Mesodermal cell (in vitro differentiated cells): ENCODE measurements at regions not wholly inside any gene's neighbourhood (a gene's known extent, or its start where the extent isn't known, plus 50 kb on each side); places are given as distances from the start of the nearest gene placed in this dataset.

Source experiments
- H3K27ac ChIP-seq: 2 replicates; pipeline ENCODE4 v1.7.0; 2013; ENCODE audit warnings: mild to moderate bottlenecking, low read depth, low read length, moderate library complexity; ENCODE audit not compliant: severe bottlenecking
- H3K36me3 ChIP-seq: 2 replicates; pipeline ENCODE4 v1.7.1; 2013; ENCODE audit warnings: mild to moderate bottlenecking, low read length, moderate library complexity; ENCODE audit not compliant: control insufficient read depth, insufficient read depth
- H3K4me1 ChIP-seq: one replicate; pipeline ENCODE4 v1.7.1; 2013; ENCODE audit warnings: mild to moderate bottlenecking, low read length; ENCODE audit not compliant: insufficient read depth, control insufficient read depth, poor library complexity, severe bottlenecking
- H3K4me3 ChIP-seq: 2 replicates; pipeline ENCODE4 v1.7.0; 2013; ENCODE audit warnings: low read length, control low read depth, mild to moderate bottlenecking; ENCODE audit not compliant: insufficient read depth, poor library complexity, severe bottlenecking; ENCODE audit errors: extremely low read depth
- H3K9me3 ChIP-seq: 2 replicates; pipeline ENCODE4 v1.7.1; 2013; ENCODE audit warnings: mild to moderate bottlenecking, low read length, moderate library complexity; ENCODE audit not compliant: control insufficient read depth
- WGBS, 2 experiments: methylation state at CpG; one replicate each; pipeline ENCODE4 v1.1.5; 2013; ENCODE audit warnings: missing lambda C conversion rate in 2 of 2; ENCODE audit not compliant: insufficient coverage in 2 of 2; 5-methylcytosine and 5-hydroxymethylcytosine counted together

DNA sequence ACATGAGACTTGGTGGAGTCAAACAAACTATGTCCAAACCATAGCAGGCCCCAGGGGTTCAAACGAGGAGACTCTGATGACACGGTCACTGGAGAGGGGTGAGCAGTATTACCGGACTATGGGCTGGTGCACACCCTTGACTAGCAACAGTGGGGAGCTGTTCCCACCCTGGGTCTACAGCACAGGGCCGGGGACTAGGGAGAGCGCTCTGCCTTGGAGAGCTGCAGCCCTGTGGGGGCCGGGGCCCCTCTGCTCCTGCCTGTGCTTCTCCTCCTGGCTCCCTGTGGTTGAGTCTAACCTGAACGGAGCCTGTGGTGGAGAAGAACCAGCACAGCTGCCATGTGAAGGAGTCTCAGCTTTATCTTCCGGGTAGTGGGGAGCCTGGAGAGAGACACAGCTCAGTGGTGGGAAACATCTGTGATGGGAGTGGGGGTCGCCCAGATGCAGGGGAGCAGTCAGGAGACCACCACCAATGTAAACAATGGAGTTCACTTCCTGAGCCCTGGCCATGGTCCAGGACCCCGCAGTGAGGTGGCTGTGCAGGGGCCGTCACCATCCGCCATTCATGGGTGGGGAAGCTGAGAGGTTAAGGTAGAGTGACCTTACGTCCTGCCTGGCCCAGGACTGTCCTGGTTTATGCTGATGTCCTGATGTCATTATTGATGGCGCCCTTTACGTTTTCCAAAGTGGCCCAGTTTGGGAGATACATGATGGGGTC, 195.7 kb upstream of the TWIST2 start:
- H3K4me1 ChIP-seq = no peaks in the 10 kb centered on the region
- 91 to 92% methylated on average over 12 to 14 of the region's 15 CpGs for WGBS, 2 experiments
- H3K36me3 ChIP-seq = no peaks in the 10 kb centered on the region
- H3K9me3 ChIP-seq = no peaks in the 10 kb centered on the region
- H3K27ac ChIP-seq = no peak overlapping the region
- no peak overlapping the region for H3K4me3 ChIP-seq

DNA sequence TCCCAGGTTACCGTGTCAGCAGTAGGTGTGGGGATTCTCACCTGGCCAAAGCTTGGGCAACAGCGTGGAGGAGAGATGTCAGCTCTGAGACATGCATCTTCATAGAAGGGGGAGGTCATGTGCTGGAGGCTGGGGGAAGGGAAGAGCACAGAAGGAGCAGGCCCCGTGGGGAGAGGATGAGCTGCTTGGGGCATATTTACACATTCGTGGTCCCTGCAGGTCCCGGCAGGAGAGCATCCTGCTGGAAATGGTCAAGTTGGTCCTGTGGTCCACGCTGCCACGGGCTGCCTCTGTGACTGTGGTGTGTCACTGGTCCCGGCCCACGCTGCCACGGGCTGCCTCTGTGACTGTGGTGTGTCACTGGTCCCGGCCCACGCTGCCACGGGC, 195.1 kb upstream of the TWIST2 start:
- H3K36me3 ChIP-seq = no peaks in the 10 kb centered on the region
- no peak overlapping the region for H3K27ac ChIP-seq
- no peaks in the 10 kb centered on the region for H3K4me1 ChIP-seq
- H3K4me3 ChIP-seq = no peak overlapping the region
- 85 to 100% methylated on average over 3 to 5 of the region's 13 CpGs for WGBS, 2 experiments
- H3K9me3 ChIP-seq = no peaks in the 10 kb centered on the region

DNA sequence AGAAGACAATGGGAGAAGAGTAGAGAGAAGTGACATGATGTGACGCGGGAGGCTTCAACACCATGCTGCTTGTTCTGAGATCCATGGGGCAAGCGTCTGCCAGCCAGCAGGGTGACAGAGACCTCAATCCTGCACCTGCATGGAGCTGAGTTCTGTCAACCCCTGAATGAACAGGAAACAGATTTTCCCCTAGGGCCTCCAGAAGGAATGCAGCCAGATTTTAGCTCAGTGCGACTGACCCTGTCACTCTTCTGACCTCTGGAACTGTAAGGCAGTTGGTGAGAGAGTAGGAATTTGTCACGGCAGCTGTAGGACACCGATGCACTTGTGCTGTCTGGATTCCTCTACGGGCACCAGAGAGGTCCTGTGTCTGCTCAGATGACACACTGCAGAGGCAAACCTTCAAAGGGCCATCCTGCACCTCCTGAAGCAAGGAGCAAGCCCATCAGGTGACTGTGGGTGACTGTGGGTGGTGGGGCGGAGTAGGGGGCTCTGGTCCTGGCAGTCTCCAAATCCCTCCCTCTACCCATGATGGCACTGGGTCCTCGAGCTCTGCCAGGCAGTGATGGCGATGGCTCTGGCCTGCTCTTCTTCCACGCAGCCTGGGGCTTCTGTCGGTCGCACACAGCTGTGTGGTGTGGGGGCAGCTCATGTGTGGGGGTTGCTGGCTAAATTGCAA, 194.3 kb upstream of the TWIST2 start:
- H3K4me3 ChIP-seq = no peak overlapping the region
- H3K9me3 ChIP-seq = no peaks in the 10 kb centered on the region
- H3K4me1 ChIP-seq = no peaks in the 10 kb centered on the region
- H3K27ac ChIP-seq = no peak overlapping the region
- no peaks in the 10 kb centered on the region for H3K36me3 ChIP-seq
- WGBS, 2 experiments = 84 to 85% methylated on average over 7 to 8 of the region's 13 CpGs

DNA sequence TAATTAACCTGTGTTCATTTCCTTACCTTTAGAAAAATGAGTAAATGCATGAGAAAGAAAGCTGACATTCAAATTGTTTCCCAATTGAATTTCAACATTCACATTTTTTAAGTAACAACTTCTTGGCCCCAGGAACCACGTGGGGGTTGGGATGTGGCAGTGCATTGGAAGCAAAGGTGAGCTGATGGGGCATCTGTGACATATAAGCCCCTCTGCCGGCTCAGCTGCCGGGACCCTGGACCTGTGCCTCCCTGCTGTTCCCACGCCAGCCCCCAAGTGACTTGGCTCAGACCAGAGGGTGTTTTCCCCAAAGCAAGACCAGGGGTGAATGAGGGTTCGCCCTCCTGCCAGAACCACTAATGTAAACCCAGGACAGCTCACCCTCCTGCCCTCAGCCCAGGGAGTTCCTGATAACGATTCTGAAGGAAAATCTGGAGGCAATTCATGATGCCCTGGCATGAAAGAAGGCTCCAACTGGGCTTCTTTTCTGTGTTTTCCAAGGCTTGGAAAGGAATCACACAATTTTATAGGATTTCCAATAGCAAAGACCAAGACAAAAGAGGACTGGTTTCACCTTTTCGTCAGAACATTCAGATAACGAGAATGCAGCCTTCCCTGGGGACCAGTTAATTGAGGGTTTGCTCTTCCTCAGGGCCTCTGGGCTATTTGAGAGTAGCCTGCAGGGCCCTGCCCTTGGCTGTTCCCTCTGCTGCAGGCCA, 193.2 kb upstream of the TWIST2 start:
- no peak overlapping the region for H3K27ac ChIP-seq
- WGBS, 2 experiments = 89 to 92% methylated on average over 7 to 8 of the region's 8 CpGs
- no peak overlapping the region for H3K4me3 ChIP-seq
- no peaks in the 10 kb centered on the region for H3K4me1 ChIP-seq
- no peaks in the 10 kb centered on the region for H3K36me3 ChIP-seq
- H3K9me3 ChIP-seq = no peaks in the 10 kb centered on the region

DNA sequence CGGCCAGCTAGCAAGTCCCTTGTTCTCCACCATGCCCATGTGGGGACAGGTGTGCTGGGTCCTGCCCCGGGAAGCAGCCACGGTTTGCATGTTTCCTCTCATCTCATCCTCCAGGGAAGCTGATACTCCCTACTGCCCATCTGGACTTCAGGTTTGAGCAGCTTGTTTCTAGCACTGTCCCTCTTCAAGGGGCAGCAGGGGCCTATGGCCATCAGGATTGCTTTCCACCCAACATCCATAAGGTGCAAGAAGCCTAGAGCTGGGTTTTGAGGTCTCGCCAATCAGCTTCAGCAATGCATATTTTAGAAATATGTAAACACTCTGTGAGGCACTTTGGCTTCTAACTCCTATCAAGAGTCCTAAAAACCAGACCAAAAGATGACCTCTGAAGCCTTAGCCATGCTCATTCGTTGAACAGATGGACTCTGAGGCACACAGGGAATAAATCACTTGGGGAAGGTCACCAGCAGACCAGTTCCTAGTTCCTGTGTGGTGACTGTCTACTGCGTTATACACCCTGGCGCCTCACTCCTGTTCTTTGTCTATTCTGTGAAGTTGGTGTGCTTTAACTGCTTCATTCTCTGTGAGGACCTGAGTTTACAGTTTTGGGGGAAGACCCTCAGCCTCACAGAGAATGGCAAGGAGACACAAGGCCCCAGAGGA, 192.6 kb upstream of the TWIST2 start:
- H3K4me1 ChIP-seq = no peaks in the 10 kb centered on the region
- WGBS, 2 experiments = 89 to 96% methylated on average over 5 to 6 of the region's 7 CpGs
- no peaks in the 10 kb centered on the region for H3K9me3 ChIP-seq
- no peaks in the 10 kb centered on the region for H3K36me3 ChIP-seq
- no peak overlapping the region for H3K4me3 ChIP-seq
- H3K27ac ChIP-seq = no peak overlapping the region

DNA sequence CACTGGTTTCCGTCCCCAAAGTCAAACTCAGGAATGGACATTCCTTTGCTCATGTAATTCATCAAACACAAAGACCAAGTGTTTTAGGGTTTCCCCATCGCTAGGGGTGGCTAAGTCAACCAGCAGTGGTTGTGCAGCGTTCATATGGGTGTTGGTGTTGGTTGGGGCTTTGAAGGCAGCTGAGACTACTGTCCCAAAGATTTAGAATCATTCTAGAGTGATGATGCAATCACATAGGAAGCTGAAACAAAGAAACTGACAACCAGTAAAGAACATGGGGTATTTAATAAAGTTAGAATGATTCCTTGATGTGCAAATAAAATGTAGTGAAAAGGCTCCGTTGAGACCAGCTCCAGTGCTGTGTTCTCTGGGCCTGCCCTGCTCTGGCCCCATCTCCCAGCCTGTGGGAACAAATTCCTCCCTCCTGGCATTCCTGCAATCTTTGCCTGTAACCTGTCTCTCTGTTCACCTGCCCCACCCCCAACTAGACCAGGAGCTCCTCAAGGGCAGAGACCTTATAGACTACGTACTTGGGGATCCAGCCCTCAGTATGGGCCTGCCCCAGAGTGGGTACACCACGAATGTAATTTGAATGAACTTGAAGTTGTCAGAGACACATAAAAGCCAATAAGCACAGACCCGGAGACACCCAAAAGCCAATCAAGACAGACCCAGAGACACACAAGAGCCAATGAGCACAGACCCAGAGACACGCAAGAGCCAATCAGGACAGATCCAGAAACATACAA, 191.7 kb upstream of the TWIST2 start:
- Histone ChIP-seq H3K4me1 (no peaks in the 10 kb centered on the region), H3K27ac (no peak overlapping the region), H3K9me3 (no peaks in the 10 kb centered on the region), H3K4me3 (no peak overlapping the region), H3K36me3 (no peaks in the 10 kb centered on the region)
- WGBS, 2 experiments = 70 to 94% methylated on average over 2 to 5 of the region's 8 CpGs

DNA sequence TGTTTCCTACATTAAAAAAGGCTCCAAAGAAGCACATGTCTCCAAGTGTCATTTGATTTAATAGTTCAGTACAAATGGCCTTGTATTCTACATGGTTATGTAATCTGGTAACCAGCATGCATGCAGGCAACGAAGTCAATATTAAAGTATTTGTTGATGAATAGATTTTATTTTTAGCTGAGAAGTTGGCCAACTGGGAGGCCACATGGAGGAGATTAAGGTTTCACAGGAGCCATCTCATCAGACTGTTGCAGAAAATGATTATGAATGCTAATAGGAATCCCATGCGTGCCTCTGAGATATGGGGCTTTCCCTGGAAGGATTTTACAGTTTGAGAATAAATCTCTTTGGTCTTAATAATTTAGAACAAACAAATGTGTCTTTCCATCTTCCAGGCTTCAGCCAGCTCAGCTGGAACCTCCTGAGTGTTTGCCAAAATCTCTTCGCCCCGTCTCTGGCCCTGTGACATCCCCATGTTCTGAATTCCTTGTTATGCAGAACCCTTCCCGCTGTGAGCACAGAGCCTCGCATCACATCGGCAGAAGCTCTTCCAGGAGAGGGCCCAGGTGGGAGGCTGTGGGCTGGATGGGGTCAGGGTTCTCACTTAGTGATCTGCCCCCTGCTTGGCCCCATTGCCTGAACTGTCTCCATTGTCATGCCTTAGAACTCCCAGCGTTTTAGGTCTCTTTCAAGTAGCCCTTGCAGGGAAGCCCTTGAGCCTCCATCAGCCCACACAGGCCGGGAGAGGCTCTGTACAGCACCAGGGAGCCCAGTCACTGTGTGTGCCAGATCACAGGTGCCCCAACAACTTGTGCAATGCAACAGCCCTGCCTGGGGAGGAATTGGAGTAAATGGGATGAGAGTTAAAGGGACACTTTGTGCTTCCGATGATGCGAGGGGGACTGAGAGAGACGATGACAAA, 190.5 kb upstream of the TWIST2 start:
- Histone ChIP-seq H3K9me3 (no peaks in the 10 kb centered on the region), H3K27ac (no peak overlapping the region), H3K36me3 (no peaks in the 10 kb centered on the region), H3K4me1 (no peaks in the 10 kb centered on the region), H3K4me3 (no peak overlapping the region)
- 57 to 59% methylated on average over 10 to 11 of the region's 12 CpGs for WGBS, 2 experiments

DNA sequence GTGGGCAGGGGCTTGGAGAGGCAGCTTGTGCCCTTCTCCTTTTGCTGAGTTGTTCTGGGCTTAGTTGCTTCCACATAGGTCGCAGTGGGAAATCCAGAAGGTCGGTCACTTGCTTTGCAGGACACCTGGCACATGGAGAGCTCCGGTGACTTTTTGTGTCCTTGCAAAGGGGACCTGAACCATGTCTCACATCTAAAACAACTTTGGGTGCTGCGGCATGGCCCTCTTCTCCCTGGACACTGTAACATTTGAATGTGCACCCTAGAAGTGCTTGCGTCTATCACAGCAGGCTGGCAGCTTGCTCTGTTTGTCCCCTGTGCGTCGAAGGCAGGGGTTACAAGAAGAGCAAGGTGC, 189.9 kb upstream of the TWIST2 start:
- WGBS, 2 experiments = 89 to 92% methylated on average over 4 to 7 of the region's 7 CpGs
- Histone ChIP-seq H3K36me3 (no peaks in the 10 kb centered on the region), H3K9me3 (no peaks in the 10 kb centered on the region), H3K4me3 (no peak overlapping the region), H3K4me1 (no peaks in the 10 kb centered on the region), H3K27ac (no peak overlapping the region)

DNA sequence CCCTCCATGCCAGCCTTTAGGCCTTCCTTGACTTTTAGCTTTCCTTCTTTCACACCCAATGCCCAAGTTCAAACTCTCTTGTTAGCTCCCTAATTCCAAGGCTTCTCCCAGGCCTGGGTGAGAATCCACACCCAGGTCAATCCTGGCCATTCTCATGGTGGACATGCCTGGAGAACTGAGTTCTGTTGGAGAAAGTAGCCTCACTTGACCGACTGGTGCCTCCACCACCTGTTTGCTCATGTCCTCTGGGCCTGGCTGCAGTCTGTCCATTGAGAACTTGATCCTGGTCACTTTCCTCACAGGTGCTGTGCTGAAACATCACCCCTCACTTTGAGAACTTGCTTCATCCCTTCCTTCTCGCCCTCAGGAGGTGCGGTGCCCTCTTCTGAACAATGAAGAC, 189.1 kb upstream of the TWIST2 start:
- Histone ChIP-seq H3K4me1 (no peaks in the 10 kb centered on the region), H3K27ac (no peak overlapping the region), H3K4me3 (no peak overlapping the region), H3K36me3 (no peaks in the 10 kb centered on the region), H3K9me3 (no peaks in the 10 kb centered on the region)
- WGBS, 2 experiments = 95% methylated on average over 2 of the region's 3 CpGs; no CpG with 5 or more reads in 1 of the 2 experiments
